Endothelial cell of umbilical vein (primary cell): ENCODE measurements at regions not wholly inside any gene's neighbourhood (a gene's known extent, or its start where the extent isn't known, plus 50 kb on each side); places are given as distances from the start of the nearest gene placed in this dataset.

ENCODE experiments used
- BruUV-seq: library from RNA; stranded (reverse); fragments of 400-500 nt; replicated peaks from 2 replicates; lab custom pipeline; 2021; lab: Mats Ljungman, UMichigan
- CTCF ChIA-PET: fragments of 300-600, 350-600 bp; sonication (Branson Sonifier 250); formaldehyde crosslinking; loops from one replicate; lab custom pipeline; 2021; ENCODE audit warnings: antibody characterized with exemption, inconsistent platforms; lab: Charles Lee
- POLR2A ChIA-PET: fragments of 300-600, 350-600 bp; sonication (Branson Sonifier 250); formaldehyde crosslinking; loops from one replicate; lab custom pipeline; 2021; ENCODE audit warnings: antibody characterized with exemption, inconsistent platforms; lab: Charles Lee
- DNase-seq: peaks from one replicate; pipeline ENCODE4 v3.0.0-alpha.2; 2011; ENCODE audit warnings: low read depth, low spot score
- FAIRE-seq: peaks from 2 replicates; lab custom pipeline; 2011; peaks lifted over from hg19 to GRCh38; lab: Jason Lieb, UNC
- H2AFZ ChIP-seq: 2 replicates; pipeline ENCODE4 v1.6.0; 2012; ENCODE audit warnings: low read depth, low read length, control low read depth, inconsistent platforms
- H3K27ac ChIP-seq: 2 replicates; pipeline ENCODE4 v1.5.1; 2011; ENCODE audit warnings: low read depth, mild to moderate bottlenecking, control low read depth, low read length, moderate library complexity; ENCODE audit not compliant: insufficient read depth
- H3K27me3 ChIP-seq, 2 experiments: 2 replicates each; pipeline versions ENCODE4 v1.6.0 to v1.6.1; 2011; ENCODE audit warnings: low read length in 2 of 2, mixed read lengths in 1 of 2; ENCODE audit not compliant: control insufficient read depth in 2 of 2, insufficient read depth in 2 of 2
- H3K36me3 ChIP-seq, 2 experiments: 2 replicates in 1 of 2; 3 replicates in 1 of 2; pipeline ENCODE4 v1.5.1; 2011; ENCODE audit warnings: low read length in 2 of 2, mild to moderate bottlenecking in 1 of 2, moderate library complexity in 1 of 2; ENCODE audit not compliant: control insufficient read depth in 2 of 2, insufficient read depth in 2 of 2; ENCODE audit errors: extremely low read depth in 1 of 2
- H3K4me1 ChIP-seq: 3 replicates; pipeline ENCODE4 v1.5.1; 2011; ENCODE audit warnings: mild to moderate bottlenecking, low read length; ENCODE audit not compliant: control insufficient read depth, insufficient read depth; ENCODE audit errors: extremely low read depth
- H3K4me2 ChIP-seq: 2 replicates; pipeline ENCODE4 v1.6.1; 2011; ENCODE audit warnings: low read length, control low read depth, mixed read lengths; ENCODE audit not compliant: insufficient read depth
- H3K4me3 ChIP-seq, 3 experiments: fragments of 200-600 bp in 1 of 3; sonication (generic), shearing (Covaris generic) in 1 of 3; replicated peaks in 1 of 3; 2 replicates each; pipeline ENCODE4 v1.5.1; 2011 to 2016; ENCODE audit warnings: control low read depth in 3 of 3, low read length in 3 of 3, mild to moderate bottlenecking in 2 of 3, inconsistent platforms in 1 of 3, low read depth in 1 of 3, moderate library complexity in 1 of 3; ENCODE audit not compliant: insufficient read depth in 1 of 3
- H3K79me2 ChIP-seq: 2 replicates; pipeline ENCODE4 v1.6.0; 2012; ENCODE audit warnings: low read length, inconsistent platforms; ENCODE audit not compliant: control insufficient read depth, insufficient read depth
- H3K9ac ChIP-seq: replicated peaks from 2 replicates; pipeline ENCODE3; 2011; ENCODE audit warnings: low read length, control low read depth; ENCODE audit not compliant: insufficient read depth; ENCODE audit errors: extremely low read depth
- H3K9me1 ChIP-seq: replicated peaks from 3 replicates; pipeline ENCODE4 v1.6.0; 2011; ENCODE audit warnings: mild to moderate bottlenecking, low read length; ENCODE audit not compliant: control insufficient read depth, insufficient read depth; ENCODE audit errors: extremely low read depth
- H3K9me3 ChIP-seq: replicated peaks from 2 replicates; pipeline ENCODE4 v1.5.1; 2012; ENCODE audit warnings: low read length, inconsistent platforms; ENCODE audit not compliant: control insufficient read depth, insufficient read depth
- H4K20me1 ChIP-seq: replicated peaks from 2 replicates; pipeline ENCODE3; 2011; ENCODE audit warnings: mild to moderate bottlenecking, low read length; ENCODE audit not compliant: control insufficient read depth, insufficient read depth; ENCODE audit errors: extremely low read depth
- CTCF ChIP-seq, 2 donors: IDR thresholded peaks; 1 replicate in 1 of 2; 2 replicates in 1 of 2; pipeline ENCODE4 v1.5.1; 2011; ENCODE audit warnings: low read length in 2 of 2, mild to moderate bottlenecking in 2 of 2, moderate library complexity in 2 of 2, control low read depth in 1 of 2, inconsistent platforms in 1 of 2, low read depth in 1 of 2; ENCODE audit not compliant: insufficient read depth in 1 of 2; ENCODE audit errors: extremely low read depth in 1 of 2
- EZH2 ChIP-seq: IDR thresholded peaks from 2 replicates; pipeline ENCODE4 v1.6.1; 2012; ENCODE audit warnings: borderline replicate concordance, low read depth, mild to moderate bottlenecking, moderate library complexity, low read length, inconsistent platforms; ENCODE audit not compliant: severe bottlenecking
- FOS ChIP-seq: IDR thresholded peaks from 2 replicates; pipeline ENCODE4 v1.6.1; 2011; ENCODE audit warnings: mild to moderate bottlenecking, low read length, moderate library complexity, borderline replicate concordance; ENCODE audit not compliant: insufficient read depth
- GATA2 ChIP-seq: IDR thresholded peaks from 2 replicates; pipeline ENCODE4 v1.7.0; 2011; ENCODE audit warnings: low read depth, mild to moderate bottlenecking, moderate library complexity, mixed read lengths, low read length; ENCODE audit not compliant: insufficient read length, insufficient read depth
- JUN ChIP-seq: IDR thresholded peaks from 2 replicates; pipeline ENCODE4 v1.6.1; 2011; ENCODE audit warnings: borderline replicate concordance, low read depth; ENCODE audit not compliant: insufficient read length, insufficient read depth
- MYC ChIP-seq: IDR thresholded peaks from one replicate; pipeline ENCODE4 v1.6.1; 2011; ENCODE audit warnings: mild to moderate bottlenecking, low read depth, low read length
- POLR2A ChIP-seq: IDR thresholded peaks from 2 replicates; pipeline ENCODE4 v1.6.1; 2012; ENCODE audit warnings: low read depth, mild to moderate bottlenecking, control low read depth, low read length
- POLR2AphosphoS5 ChIP-seq: IDR thresholded peaks from 2 replicates; pipeline ENCODE4 v1.6.1; 2012; ENCODE audit warnings: low read depth, mild to moderate bottlenecking, control low read depth, low read length, moderate library complexity; ENCODE audit not compliant: insufficient read depth
- dilution Hi-C: fragments of 300-500 bp; cut with MboI; formaldehyde crosslinking; loops from one replicate; pipeline ENCODE4 v1.15.0; 2019; ENCODE audit warnings: low sequenced_read_pairs; ENCODE audit not compliant: extremely low pct_ligation_motif_present
- intact Hi-C: fragments of 100-400 bp; cut with micrococcal nuclease; formaldehyde crosslinking; loops from one replicate; pipeline ENCODE4 v1.10.0; 2022

- CTCF ChIA-PET, result no interaction called here
These were observed 446.3 kb downstream of the PREX1 start for GRCh38 chr20:48381353-48382120.

More at GRCh38 chr20:48381353-48382120, 446.3 kb downstream of the PREX1 start:
- no TSS peak for BruUV-seq
- TF ChIP-seq JUN (no peak), EZH2 (no peak), GATA2 (no peak), POLR2A (no peak), POLR2AphosphoS5 (no peak), CTCF (IDR thresholded peaks at IDR 0.05; ENCODE audit: extremely low read depth in 1 of 2, insufficient read depth in 1 of 2, low read depth in 1 of 2, low read length in 2 of 2) (no peak), MYC (no peak), FOS (no peak)
- Histone ChIP-seq H2AFZ (no peak overlapping the region), H3K9ac (no peak overlapping the region), H3K4me1 (no peaks in the 10 kb centered on the region), H3K27ac (no peak overlapping the region), H4K20me1 (no peaks in the 10 kb centered on the region), H3K9me3 (no peaks in the 10 kb centered on the region), H3K27me3 (no peaks in the 10 kb centered on the region), H3K79me2 (no peaks in the 10 kb centered on the region), H3K36me3 (no peaks in the 10 kb centered on the region), H3K4me3 (no peak overlapping the region), H3K9me1 (no peaks in the 10 kb centered on the region), H3K4me2 (no peak overlapping the region)
- DNase-seq (no peak), FAIRE-seq (no peak)
- POLR2A ChIA-PET, result no interaction called here
- dilution Hi-C loops, result no loop called here
- intact Hi-C loops, result no loop called here
